Astrocyte of the hippocampus (primary cell): ENCODE measurements at regions not wholly inside any gene's neighbourhood (a gene's known extent, or its start where the extent isn't known, plus 50 kb on each side); places are given as distances from the start of the nearest gene placed in this dataset.

Experiments used
- DNase-seq: peaks from one replicate; pipeline ENCODE4 v3.0.0; 2011; ENCODE audit warnings: low read depth, low spot score

DNA sequence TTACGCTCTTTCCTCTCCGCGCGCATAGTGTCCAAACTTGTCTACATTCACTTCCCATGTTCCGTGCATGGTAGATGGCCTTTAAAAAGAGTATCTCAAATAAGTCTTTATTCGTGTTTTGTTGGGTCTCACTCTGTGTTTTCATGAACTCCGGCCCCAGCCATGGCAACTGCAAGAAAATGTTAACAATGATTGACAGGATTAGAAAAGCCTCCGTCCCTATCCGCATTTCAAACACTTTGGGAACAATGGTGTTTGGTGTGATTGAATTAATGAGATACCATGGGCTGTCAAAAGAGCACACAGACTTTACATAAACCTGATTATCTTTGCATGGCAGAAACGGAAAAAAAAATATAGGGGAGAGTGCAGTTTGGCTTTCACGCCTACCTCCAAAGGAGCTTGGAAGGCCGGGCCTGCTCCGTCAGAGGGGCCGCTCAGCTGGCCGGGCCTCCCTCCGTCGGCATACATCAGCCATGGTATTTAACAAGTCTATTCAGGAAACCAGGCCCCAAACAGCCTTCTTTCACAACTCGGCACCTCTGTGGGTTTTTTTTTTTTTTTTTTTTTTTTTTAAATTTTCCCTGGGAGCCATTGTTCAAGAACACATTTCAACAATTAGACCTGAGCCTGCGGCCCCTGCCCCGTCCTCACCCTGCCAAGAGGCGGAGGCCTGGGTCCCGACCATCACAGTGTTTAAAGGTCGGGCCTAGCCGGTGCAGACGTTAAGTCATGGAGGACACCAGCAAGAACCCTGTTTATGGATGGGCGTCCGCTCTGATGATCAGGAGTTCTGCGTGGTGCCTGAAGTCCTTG, 323.8 kb upstream of the IRX4 start:
- DNase-seq = no peak

DNA sequence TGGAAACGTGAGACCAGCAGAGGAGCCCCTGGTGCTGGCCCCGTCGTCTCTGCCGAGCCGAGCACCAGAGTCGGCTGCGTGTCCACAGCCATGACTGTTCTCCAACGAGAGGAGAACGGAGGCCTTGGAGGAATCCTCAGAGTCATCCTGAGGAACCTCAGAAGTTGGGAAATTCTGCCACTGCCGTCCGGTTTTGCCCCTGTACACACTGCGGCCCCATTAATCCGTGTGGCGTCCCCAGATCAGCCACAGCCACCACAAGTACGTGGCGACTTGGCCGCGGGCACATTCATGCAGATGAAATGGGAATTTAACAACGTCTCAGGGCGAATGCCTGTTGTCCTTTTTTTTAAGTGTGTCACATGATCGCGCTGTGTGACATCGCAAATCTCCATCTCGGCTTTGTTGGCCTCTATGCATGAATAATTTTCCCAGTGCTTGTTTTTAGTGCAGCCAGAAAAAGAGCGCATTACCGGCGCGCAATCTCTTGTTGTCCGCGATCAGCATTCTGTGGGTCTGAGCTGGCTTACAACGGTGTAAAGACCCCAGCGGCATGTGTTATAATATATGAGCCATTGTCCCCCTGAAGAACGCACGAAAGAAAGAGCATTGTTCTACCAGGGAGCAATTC, 323.0 kb upstream of the IRX4 start:
- DNase-seq = no peak

DNA sequence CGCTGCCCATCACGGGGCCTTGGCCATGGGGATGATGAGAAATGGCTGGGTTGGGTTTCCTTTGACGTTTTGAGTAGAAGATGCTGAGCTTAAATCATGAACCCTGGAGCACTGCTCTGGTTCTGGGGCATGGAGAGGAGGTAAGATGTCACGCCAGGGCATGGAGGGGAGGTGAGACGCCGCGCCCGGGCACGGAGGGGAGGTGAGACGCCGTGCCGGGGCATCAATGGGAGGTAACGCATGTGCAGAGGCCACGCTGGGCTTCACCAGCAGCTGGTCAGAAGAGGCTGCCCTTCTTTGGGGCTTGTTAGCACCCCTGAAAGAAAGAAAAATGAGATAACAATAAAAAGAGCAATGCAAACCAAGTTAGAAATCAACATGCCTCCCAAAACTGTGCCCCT, 322.5 kb upstream of the IRX4 start:
- no peak for DNase-seq

DNA sequence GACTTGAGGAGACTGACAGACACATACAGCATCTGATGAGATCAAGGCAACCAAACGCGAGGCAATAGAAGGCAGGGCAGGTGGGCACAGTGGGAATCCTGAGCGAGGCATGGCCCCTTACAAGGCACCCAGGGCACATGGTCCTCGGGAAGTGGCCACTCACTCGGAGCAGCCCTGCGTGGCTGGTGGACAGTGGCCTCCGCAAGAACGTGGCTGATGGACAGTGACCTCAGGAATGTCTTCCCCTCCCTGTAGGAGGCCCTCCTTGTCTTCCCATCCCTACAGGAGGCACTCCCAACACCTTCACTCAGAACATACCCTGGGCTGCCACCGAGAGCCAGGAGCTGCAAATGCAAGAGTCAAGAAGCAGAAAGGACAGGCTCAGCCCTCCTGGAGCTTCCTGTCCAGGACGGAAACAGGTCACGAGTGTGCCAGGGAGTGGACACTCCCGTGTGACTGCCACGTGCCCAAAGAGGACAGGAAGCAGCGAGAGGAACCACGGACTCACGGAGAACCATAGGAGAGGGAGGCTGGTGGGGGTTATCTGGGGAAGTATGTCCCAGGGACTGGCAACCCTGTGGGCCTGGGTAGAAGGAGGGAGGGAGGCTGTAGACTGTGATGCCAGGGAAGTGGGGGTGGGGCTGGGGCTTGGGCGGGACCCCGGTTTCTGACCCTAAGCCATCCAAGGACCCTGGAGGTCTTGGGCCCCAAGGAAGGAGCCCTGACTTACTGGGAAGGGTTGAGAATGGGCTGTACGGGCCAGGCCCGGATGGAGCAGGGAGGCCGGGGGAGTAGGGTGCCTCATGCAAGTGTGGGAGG, 321.9 kb upstream of the IRX4 start:
- DNase-seq = no peak

DNA sequence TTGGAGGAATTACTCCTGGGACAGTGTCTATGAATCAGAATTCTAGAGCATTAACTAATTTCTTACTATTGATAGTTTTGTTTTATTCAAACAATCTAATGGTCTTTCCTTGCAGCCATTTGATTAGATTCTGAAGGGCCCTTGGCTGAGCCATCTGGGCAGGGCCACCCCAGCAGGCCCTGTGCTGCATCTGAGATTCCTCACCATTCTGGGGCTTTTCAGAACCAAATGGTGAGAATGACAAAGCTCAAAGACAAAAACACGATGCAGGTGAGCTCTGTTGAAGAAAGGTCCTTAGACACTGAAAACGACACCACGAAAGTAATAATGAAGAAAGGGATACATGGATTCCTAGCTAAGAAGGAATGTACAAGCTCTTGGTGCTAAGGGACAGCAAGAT, 321.0 kb upstream of the IRX4 start:
- DNase-seq = no peak

DNA sequence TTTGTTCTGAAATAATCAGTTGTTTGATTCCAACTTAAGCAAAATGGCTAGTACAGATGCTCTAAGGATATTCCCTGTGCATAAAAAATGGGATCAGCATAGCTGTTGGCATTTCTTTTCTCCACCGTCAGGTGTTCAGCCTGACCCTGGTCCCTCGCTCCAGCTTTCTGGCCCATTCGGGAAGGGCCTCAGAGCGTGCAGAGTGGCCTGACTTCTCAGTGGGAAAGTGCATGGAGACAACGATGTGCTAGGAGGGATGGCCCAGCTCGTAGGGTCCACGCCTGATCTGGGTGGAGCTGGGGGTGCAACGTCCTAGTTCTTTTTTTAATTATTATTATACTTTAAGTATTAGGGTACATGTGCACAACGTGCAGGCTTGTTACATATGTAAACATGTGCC, 319.1 kb upstream of the IRX4 start:
- DNase-seq = no peak

DNA sequence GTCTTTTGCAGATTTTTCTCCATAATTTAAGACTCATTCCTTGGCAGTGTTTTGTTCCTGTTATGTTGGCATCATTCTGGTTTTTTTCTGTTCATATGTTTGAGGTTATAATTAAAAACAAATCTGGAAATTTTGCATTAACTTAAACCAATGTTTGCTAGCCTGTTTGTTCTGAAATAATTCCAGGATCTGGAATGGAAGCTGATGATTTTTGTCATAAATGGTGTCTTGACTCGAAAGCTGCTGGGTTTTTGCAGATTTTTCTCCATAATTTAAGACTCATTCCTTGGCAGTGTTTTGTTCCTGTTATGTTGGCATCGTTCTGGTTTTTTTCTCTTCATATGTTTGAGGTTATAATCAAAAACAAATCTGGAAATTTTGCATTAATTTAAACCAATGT, 318.7 kb upstream of the IRX4 start:
- no peak for DNase-seq

DNA sequence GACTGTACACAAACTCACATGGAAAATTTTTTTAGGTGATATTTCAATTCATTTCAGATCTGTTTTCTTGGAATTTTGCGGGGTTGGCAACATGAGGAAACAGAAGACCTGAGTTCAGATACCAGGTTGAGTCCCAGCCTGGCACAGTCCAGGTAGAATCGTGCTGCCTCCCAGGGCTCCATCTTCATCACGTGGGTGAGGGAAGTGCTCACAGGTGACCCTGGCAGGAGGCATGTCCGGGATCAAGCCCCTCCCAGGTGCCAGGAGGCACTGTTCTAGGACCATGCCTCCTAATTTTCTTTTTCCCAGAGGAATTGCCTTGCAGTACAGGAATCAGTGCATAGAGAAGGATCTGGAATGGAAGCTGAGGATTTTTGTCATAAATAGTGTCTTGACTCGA, 318.3 kb upstream of the IRX4 start:
- DNase-seq = no peak

DNA sequence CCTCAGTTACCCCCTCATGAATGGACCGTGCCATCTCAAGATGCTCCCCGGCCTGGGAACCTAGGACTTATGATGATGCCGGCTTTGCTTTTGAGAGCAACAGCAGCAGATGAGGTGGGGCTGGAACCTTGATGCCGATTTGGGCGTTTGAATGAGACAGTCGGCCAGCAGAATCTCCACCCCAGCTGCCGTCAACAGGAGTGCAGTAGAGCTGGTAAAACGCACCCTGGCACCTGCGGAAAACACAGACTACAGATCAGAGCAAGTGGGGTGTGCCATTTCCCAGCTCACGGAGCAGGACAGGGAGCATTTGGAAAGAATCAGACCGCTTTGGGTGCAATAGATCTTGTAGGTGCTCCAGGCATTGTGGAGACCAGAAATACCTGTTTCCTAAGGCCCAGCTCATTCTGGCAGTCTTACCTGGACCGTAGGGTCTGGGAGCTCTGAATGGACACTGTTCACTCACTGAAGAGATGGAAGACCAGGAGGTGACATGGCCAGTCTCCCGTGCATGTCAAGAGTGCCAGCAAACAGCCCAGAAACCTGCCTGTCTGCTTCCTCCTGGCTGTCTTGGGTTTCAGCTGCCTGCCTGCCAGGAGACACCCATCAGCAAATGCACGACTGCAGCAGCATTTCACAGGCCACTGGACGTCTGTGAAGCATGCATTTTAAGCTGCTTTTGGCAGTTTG, 317.7 kb upstream of the IRX4 start:
- DNase-seq = no peak

DNA sequence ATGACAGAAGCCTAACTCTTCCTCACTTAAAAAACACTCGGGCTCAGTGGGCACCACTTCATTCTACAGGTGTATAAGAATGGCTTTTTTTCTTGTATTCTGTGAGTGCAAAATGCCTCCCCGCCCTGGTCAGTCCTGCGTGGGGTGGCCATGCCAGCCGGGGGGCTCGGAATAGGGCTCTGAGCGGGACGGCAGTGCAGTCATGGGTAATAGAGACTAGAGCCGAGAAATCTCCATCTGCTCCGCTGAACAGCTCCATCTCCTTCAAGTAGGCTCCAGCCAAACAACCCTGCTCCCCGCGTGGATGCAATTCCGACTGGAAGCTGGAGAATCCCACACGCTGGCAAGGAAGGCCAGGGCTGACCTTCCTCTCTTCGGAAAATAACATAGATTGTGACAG, 317.0 kb upstream of the IRX4 start:
- DNase-seq = no peak

DNA sequence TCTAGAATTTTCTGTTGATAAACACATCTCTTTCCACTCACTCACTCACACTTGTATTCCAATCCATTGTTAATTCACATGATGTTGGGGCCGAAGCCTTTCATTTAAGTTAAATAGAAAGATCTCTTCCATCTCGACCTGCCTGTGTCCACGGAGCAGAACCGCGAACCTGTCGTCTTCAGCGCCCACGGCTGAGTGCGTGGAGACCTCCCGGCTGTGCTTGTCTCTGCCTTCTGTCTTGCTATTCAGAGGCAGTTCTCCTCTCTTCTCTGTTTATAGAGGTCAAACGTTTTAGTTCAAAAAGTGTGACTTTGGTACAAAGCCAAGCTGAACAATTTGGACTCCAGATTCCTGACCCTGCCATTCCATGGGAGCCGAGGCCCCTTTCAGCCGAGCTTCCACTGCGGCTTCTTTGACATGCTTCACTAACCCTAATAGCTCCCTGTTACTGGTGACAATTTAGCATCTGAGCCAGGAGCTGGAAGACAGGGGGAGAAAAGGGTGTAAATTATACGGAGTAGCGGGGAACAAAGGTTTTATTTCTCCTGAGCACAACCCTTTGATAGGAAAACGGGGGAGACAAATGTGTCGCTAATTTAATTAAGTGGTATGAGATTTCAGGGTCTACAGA, 314.4 kb upstream of the IRX4 start:
- no peak for DNase-seq

DNA sequence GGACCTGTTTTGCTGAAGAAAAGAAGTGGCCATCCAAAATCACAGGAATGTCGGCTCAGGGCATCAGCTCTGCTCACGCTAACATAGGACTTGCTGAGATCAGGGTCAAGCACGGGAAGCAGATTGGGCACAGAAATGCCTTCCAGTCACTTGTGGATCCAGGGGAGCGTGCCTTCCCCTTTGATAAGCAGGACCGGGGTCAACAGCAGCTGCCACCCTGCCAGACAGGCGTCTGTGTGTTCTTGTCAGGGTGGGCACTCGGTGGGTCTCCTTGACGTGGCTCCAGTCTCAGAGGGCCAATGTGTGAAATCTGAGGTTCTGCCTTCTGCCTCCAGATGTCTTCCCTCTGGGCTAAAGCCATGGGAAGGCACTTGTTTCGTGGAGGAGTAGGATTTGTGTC, 313.7 kb upstream of the IRX4 start:
- DNase-seq = no peak

DNA sequence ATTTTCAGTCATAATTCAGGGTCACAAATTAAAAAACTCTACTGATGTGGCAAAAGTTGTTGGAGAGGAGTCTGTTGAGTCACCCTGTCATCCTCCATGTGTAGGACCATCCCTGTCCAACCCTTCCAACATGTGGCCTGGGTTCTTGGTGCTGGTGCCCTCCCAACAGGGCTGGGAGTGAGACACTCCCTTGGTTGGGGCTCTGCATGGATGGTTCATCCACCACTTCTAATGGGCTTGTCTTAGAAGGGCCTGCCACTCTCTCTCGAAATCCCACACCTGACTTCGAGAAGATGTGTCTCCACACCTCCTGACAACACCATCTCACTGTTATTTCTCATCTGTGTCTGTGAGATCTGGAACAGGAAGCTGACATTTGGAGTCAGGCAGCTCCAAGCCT, 312.2 kb upstream of the IRX4 start:
- no peak for DNase-seq

DNA sequence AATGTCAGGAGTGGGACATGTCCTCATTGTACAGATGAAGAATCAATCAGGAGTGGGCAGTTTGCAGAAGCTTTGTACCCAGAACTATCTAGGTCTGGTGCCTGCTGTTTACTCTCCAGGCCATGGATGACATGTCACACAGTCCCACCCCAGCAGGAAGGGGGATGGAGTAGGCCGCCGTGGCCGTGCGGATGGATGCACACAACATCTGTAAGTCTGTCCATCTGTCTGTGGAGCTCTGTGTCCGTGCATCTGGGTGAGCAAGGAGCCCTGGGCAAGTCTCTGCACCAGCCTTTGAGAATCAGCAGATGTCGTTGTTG, 311.5 kb upstream of the IRX4 start:
- no peak for DNase-seq

DNA sequence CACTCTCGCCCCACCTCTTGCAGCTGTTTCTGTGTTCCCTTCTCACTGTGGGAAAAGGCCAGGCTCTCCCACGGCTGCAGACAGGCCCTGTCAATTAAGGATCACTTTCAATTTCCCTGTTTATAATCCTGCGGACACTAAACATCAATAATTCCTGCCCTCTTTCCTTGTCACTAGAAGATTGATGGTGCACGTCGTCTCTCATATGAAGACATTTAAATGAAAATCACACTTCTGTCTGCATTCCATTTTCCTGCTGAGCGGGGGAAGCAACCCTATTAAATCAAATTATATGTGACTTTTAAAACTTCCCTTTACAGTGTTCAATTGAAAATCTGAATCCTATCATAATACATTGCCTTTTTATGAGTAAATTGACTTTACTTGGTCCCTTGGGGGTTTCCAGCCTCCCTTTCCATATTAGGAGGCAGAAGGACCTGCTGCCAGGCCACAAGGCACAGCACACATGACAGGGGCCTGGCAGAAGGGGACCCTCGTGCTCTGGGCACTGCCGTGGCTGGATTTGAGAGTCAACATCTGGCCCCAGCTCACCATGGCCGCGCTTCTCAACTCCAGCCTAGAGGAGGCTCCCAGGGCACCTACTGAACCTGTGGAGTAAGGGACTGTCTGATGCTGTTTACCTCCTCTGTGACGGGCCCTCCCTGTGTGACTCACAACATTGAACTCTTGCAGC, 311.0 kb upstream of the IRX4 start:
- DNase-seq = no peak

DNA sequence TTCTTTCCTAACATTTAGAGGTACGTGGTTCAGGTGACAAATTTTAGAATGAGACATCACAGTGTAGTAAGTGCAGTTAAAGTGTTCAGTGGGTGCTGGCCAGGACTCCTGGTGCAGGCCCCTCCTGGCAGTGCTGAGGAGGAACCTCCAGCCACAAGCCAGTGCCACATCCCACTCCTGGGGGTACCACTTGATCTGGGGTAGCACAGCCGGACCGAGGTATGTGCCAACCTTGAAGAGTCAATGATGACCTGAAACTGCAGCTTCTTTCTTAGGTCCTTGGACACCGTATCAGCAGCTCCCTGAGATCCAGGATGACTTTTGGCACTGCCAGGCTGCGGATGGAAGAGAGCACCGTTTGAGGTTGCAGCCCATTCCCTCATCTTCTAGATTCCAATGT, 310.4 kb upstream of the IRX4 start:
- DNase-seq = no peak

DNA sequence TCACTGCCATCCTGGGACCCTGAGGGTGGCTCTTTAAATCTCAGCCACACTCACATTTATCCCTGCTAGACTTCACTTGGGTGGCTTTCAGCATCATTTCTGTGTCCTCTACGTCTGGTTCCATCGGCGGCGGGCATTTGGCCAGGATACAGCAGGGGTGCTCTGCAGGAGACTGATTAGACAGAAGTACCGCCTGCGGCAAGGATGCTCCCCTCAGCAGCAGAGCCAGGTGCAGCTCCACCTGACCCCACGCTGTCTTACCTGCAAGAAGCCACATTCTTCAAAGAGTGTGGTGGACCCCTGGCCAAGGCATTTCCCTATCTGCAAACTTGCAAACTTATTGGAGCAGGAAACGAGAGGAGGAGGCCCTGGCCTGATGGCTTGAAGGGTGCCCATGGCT, 309.8 kb upstream of the IRX4 start:
- no peak for DNase-seq

DNA sequence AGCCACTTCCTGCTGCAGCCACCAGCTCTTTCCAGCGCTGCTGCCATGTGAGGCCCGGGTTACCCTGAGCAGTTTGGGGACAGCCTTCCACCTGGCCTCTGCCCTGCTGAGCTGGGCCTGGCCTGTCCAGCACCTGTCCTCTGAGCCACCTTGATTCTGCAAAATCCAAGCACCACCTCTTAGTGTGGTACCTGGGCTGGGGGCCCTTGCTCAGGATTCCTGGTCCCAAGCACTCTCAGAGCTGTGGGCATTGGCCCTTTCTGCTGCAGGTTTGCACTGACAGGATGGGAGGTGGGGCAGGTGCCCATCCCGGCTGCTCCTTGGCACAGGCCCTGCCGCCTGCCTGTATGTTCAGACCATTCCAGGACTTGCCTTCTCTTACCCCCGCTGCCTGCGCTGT, 309.2 kb upstream of the IRX4 start:
- no peak for DNase-seq

DNA sequence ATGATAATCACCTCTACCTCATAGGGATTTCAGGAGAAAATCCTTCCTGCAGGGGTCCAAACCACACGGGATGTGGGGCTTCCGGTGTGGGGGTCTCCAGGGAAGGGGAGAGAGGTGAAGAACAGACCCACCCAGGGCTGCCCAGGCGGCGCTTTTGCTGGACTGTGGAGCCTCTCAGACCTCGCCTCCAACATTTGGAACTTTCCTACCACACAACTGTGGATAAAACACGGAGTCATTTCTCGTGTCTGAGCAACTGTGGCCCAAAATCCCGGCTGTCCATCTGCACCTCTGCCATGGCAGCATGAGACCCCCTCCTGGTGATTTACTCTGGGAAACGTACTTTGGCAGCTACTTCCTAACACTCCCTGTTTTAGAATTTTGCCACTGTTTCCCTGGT, 307.8 kb upstream of the IRX4 start:
- no peak for DNase-seq

DNA sequence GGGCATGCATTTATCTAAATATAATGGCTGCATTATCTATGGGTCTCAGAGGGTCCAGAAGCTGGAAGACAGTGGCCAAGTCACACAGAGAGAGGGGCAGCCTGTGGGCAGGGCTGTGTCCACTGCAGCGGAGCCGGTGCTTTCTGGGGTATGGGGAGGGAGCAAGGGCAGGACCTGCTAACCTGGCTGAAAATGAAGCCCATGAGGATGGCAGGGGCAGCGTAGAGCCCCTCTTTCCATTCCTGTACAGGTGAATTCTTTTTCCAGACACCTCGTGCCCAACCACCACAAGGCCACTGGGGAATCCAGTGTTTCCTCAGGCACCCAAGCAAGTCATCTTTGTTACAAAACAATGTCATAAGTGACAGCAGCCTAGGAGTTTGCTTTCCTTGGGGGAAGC, 305.9 kb upstream of the IRX4 start:
- no peak for DNase-seq

DNA sequence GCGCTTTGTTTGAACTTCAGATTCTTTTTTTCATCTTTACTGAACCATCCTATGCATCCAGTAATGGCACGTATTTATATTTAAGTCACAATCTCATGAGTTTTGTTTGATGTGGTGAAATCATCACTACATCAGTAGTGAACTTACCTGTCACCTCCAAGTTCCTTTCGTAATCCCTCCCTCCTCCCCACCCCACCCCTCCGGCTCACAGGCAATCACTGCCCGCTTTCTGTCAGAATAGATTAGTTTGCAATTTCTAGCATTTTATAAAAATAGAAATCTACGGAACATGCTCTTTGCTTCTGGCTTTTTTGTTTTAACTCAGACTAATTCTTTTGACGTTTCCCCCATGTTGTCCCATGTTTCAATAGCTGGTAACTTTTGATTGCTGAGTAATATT, 305.4 kb upstream of the IRX4 start:
- no peak for DNase-seq
